ENCODE measurements at regions not wholly inside any gene's neighbourhood (a gene's known extent, or its start where the extent isn't known, plus 50 kb on each side); places are given as distances from the start of the nearest gene placed in this dataset.

- DNase-seq, result no peak
These were observed 120.1 kb upstream of the SLC28A3 start for GRCh38 chr9:84460695-84461094.

GRCh38 chr9:84463272-84463671 lies 122.7 kb upstream of the SLC28A3 start:
- DNase-seq, result no peak

- DNase-seq, result no peak
These were observed 126.2 kb upstream of the SLC28A3 start for GRCh38 chr9:84466580-84467285.

- no peak for DNase-seq
These were observed 131.3 kb upstream of the SLC28A3 start for GRCh38 chr9:84471816-84472215.

GRCh38 chr9:84478996-84479395 lies 138.4 kb upstream of the SLC28A3 start:
- DNase-seq, result no peak

GRCh38 chr9:84480071-84480470 lies 139.5 kb upstream of the SLC28A3 start:
- no peak for DNase-seq

GRCh38 chr9:84481231-84481630 lies 140.7 kb upstream of the SLC28A3 start:
- DNase-seq, result no peak

GRCh38 chr9:84481636-84482218 lies 141.2 kb upstream of the SLC28A3 start:
- DNase-seq, result no peak

GRCh38 chr9:84482607-84483006 lies 142.0 kb upstream of the SLC28A3 start:
- no peak for DNase-seq

GRCh38 chr9:84484172-84484571 lies 143.6 kb upstream of the SLC28A3 start:
- no peak for DNase-seq

- no peak for DNase-seq
These were observed 145.0 kb upstream of the SLC28A3 start for GRCh38 chr9:84485539-84485938.

GRCh38 chr9:84486663-84487062 lies 146.1 kb upstream of the SLC28A3 start:
- DNase-seq, result no peak

GRCh38 chr9:84490206-84490841 lies 149.8 kb upstream of the SLC28A3 start:
- no peak for DNase-seq

GRCh38 chr9:84490842-84491325 lies 150.3 kb upstream of the SLC28A3 start:
- no peak for DNase-seq

GRCh38 chr9:84492366-84493159 lies 152.0 kb upstream of the SLC28A3 start:
- DNase-seq, result no peak

GRCh38 chr9:84493284-84493947 lies 152.9 kb upstream of the SLC28A3 start:
- no peak for DNase-seq

- no peak for DNase-seq
These were observed 159.5 kb upstream of the SLC28A3 start for GRCh38 chr9:84499969-84500582.

GRCh38 chr9:84500826-84501225 lies 160.3 kb upstream of the SLC28A3 start:
- no peak for DNase-seq

- no peak for DNase-seq
These were observed 161.0 kb upstream of the SLC28A3 start for GRCh38 chr9:84501587-84501986.

- no peak for DNase-seq
These were observed 161.5 kb upstream of the SLC28A3 start for GRCh38 chr9:84502066-84502465.

- DNase-seq, result no peak
These were observed 163.8 kb upstream of the SLC28A3 start for GRCh38 chr9:84504360-84504759.

- no peak for DNase-seq
These were observed 157.9 kb upstream of the NTRK2 start for GRCh38 chr9:84511651-84512050.
